NCI-H446 (cell line): ENCODE measurements at regions not wholly inside any gene's neighbourhood (a gene's known extent, or its start where the extent isn't known, plus 50 kb on each side); places are given as distances from the start of the nearest gene placed in this dataset.
A peak's percentile ranks its signal among the peaks of the same experiment; 100 is the strongest.

Experiments
- DNase-seq, 2 experiments: peaks; one replicate each; lab custom pipeline; 2025; lab: John Stamatoyannopoulos, UW

DNA sequence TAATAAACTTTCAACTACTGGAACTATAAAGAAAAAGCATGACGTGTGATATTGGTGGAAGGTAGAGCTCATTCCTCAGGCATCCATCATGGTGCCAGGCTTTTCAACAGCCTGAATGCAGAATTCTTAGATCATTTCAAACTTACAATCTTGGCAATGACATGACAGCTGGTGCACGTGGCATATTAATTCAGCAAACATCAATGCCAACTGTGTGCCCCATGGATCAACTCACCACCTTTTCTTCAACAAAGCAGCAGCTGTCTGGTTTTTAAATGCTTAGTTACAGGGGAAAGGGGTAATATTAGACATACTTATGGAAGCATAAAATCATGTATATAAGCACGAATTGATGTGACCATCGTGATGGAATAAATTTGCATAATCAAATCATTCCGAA, 56.0 kb upstream of the OR13F1 start:
- DNase-seq, result peak in 1 of 2 experiments; percentile 56
